Smooth muscle cell (in vitro differentiated cells): ENCODE measurements at regions not wholly inside any gene's neighbourhood (a gene's known extent, or its start where the extent isn't known, plus 50 kb on each side); places are given as distances from the start of the nearest gene placed in this dataset.
"Not testable (repeated sequence)": the region's sequence is repeated elsewhere in the genome, so short reads cannot be mapped to it uniquely, and the experiment has no call there.

ENCODE experiments used
- DNase-seq: peaks from one replicate; lab custom pipeline; 2025; ENCODE audit not compliant: unreplicated experiment; lab: John Stamatoyannopoulos, UW
- H2AFZ ChIP-seq: fragments of 200-600 bp; sonication (generic); 2 replicates; pipeline ENCODE4 v1.6.0; 2016; ENCODE audit warnings: antibody characterized with exemption, low read depth, mild to moderate bottlenecking
- H3F3A ChIP-seq: fragments of 200-600 bp; sonication (generic); 2 replicates; pipeline ENCODE4 v1.6.0; 2017; ENCODE audit warnings: antibody characterized with exemption, low read depth
- H3K27ac ChIP-seq: fragments of 200-600 bp; sonication (generic); 2 replicates; pipeline ENCODE4 v1.5.1; 2016; ENCODE audit warnings: low read depth, mild to moderate bottlenecking
- H3K27me3 ChIP-seq: fragments of 200-600 bp; sonication (generic); 2 replicates; pipeline ENCODE4 v1.6.1; 2016; ENCODE audit warnings: low read depth, mild to moderate bottlenecking
- H3K36me3 ChIP-seq: fragments of 200-600 bp; sonication (generic); 2 replicates; pipeline ENCODE4 v1.5.1; 2016; ENCODE audit warnings: low read depth
- H3K4me1 ChIP-seq: fragments of 200-600 bp; sonication (generic); 2 replicates; pipeline ENCODE4 v1.5.1; 2016; ENCODE audit warnings: low read depth
- H3K4me2 ChIP-seq: fragments of 200-600 bp; sonication (generic); 2 replicates; pipeline ENCODE4 v1.6.0; 2016; ENCODE audit warnings: mild to moderate bottlenecking
- H3K4me3 ChIP-seq: fragments of 200-600 bp; sonication (generic); 2 replicates; pipeline ENCODE4 v1.5.1; 2016; ENCODE audit warnings: mild to moderate bottlenecking
- H3K79me2 ChIP-seq: fragments of 200-600 bp; sonication (generic); 2 replicates; pipeline ENCODE4 v1.6.0; 2016; ENCODE audit warnings: low read depth, mild to moderate bottlenecking
- H3K9ac ChIP-seq: fragments of 200-600 bp; sonication (generic); 2 replicates; pipeline ENCODE4 v1.6.0; 2016; ENCODE audit warnings: low read depth
- H3K9me3 ChIP-seq: fragments of 200-600 bp; sonication (generic); replicated peaks from 2 replicates; pipeline ENCODE4 v1.5.1; 2016; ENCODE audit warnings: low read depth
- H4K20me1 ChIP-seq: fragments of 200-600 bp; sonication (generic); 2 replicates; pipeline ENCODE4 v1.6.0; 2016; ENCODE audit warnings: low read depth
- WGBS: methylation state at CpG from one replicate; pipeline ENCODE4 v1.1.7; 2016; ENCODE audit warnings: low lambda C conversion rate; 5-methylcytosine and 5-hydroxymethylcytosine counted together
- TF ChIP-seq, protein P1 (sequence below): fragments of 200-600 bp; sonication (generic); IDR thresholded peaks from 2 replicates; pipeline ENCODE4 v1.5.1; 2017; ENCODE audit warnings: borderline replicate concordance, mild to moderate bottlenecking, antibody characterized with exemption; ENCODE audit not compliant: insufficient read depth, poor library complexity, severe bottlenecking

DNA sequence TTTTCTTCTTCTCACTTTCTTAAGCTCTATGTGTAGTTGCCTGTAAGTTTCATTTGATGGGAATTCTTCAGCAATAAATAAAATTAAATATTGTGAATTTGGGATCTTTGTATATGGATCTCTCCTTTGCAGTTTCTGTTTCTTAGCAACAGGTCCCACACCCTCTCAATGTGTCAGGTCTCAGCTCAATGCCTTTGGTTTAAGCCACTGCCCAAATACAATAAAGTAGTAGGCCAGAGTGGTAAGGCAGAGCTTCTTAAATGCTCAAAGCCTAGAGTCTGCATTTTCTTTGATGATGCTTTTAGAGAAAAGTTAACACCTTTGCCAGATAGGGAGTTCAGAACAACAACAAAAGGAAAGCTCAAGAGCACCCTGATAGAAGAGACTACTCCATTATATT, 343.7 kb downstream of the NSUN3 start:
- Histone ChIP-seq H3K9me3 (no peaks in the 10 kb centered on the region), H3K36me3 (no peaks in the 10 kb centered on the region), H3K4me2 (no peak overlapping the region), H4K20me1 (no peaks in the 10 kb centered on the region), H3K79me2 (no peaks in the 10 kb centered on the region), H3K4me1 (no peaks in the 10 kb centered on the region), H2AFZ (no peak overlapping the region), H3K27ac (no peak overlapping the region), H3K27me3 (no peaks in the 10 kb centered on the region), H3F3A (no peaks in the 10 kb centered on the region), H3K9ac (no peak overlapping the region), H3K4me3 (no peak overlapping the region)
- no peak for DNase-seq
- TF ChIP-seq, protein P1, sequence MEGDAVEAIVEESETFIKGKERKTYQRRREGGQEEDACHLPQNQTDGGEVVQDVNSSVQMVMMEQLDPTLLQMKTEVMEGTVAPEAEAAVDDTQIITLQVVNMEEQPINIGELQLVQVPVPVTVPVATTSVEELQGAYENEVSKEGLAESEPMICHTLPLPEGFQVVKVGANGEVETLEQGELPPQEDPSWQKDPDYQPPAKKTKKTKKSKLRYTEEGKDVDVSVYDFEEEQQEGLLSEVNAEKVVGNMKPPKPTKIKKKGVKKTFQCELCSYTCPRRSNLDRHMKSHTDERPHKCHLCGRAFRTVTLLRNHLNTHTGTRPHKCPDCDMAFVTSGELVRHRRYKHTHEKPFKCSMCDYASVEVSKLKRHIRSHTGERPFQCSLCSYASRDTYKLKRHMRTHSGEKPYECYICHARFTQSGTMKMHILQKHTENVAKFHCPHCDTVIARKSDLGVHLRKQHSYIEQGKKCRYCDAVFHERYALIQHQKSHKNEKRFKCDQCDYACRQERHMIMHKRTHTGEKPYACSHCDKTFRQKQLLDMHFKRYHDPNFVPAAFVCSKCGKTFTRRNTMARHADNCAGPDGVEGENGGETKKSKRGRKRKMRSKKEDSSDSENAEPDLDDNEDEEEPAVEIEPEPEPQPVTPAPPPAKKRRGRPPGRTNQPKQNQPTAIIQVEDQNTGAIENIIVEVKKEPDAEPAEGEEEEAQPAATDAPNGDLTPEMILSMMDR = no peak

GRCh38 chr3:94412936-94413335, 350.1 kb downstream of the NSUN3 start:
- H3K9me3 ChIP-seq, H3K79me2 ChIP-seq, H3K27ac ChIP-seq, H3K4me2 ChIP-seq, H3K27me3 ChIP-seq, H3K9ac ChIP-seq, H3K4me3 ChIP-seq, H3K36me3 ChIP-seq, DNase-seq, H2AFZ ChIP-seq, H3K4me1 ChIP-seq, H3F3A ChIP-seq, H4K20me1 ChIP-seq: not testable (repeated sequence)
- WGBS = 70% methylated on average over 4 of the region's 4 CpGs

DNA sequence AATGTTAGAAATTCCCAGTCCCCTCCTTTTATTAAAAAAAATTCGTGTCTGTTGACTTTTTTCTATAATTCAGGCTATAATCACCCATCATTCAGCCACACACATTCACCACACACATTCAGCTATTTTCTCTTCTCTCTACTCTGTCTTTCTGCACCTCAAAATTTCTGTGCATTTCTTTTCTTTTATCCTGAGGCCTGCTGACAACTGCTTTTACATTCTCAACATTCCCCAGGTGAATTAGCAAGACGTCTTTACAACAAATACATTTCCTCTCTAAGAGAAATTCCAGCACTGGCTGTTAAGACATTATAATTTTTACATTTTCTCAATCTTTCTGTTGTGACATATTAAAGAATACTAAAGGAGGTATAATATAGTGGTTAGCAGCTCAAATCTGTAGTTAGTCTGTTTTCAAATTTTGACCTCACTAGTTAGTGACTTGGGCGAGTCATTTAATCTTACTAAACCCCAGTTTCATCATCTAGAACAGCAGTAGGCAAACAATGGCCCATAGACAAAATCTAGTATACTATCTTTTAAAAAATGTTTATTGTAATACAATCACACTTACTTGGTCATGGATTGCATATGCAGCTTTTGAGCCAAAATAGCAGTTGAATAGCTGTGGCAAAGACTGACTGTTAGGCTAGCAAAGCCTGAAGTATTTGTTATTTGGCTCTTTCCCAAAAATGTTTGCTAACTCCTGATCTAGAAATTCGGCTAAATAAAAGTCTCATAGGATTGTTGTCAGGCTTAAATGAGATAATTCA, 350.7 kb downstream of the NSUN3 start:
- Histone ChIP-seq H3K9ac (no peak overlapping the region), H2AFZ (no peak overlapping the region), H3K79me2 (no peaks in the 10 kb centered on the region), H3F3A (no peaks in the 10 kb centered on the region), H3K9me3 (no peaks in the 10 kb centered on the region), H3K27ac (no peak overlapping the region), H3K4me2 (no peak overlapping the region), H3K4me3 (no peak overlapping the region), H3K27me3 (no peaks in the 10 kb centered on the region), H3K4me1 (peaks cover 3% of the 10 kb centered on the region), H3K36me3 (no peaks in the 10 kb centered on the region), H4K20me1 (no peaks in the 10 kb centered on the region)
- TF ChIP-seq, protein P1 = no peak
- 48% methylated on average over 4 of the region's 4 CpGs for WGBS
- DNase-seq = no peak

- no peak overlapping the region for H3K27ac ChIP-seq
- no peak for DNase-seq
- H3K9ac ChIP-seq = no peak overlapping the region
- no peaks in the 10 kb centered on the region for H3K27me3 ChIP-seq
- no peaks in the 10 kb centered on the region for H4K20me1 ChIP-seq
- TF ChIP-seq, protein P1 = no peak
- no peaks in the 10 kb centered on the region for H3K9me3 ChIP-seq
- no peaks in the 10 kb centered on the region for H3K36me3 ChIP-seq
- no peaks in the 10 kb centered on the region for H3K79me2 ChIP-seq
- 90% methylated on average over 2 of the region's 2 CpGs for WGBS
- H3K4me2 ChIP-seq = no peak overlapping the region
- no peak overlapping the region for H2AFZ ChIP-seq
- H3K4me1 ChIP-seq = peaks cover 3% of the 10 kb centered on the region
- no peaks in the 10 kb centered on the region for H3F3A ChIP-seq
- no peak overlapping the region for H3K4me3 ChIP-seq
Measured at GRCh38 chr3:94414418-94414817, 351.6 kb downstream of the NSUN3 start.
